Colonic mucosa (tissue), 4 donors: ENCODE measurements at regions not wholly inside any gene's neighbourhood (a gene's known extent, or its start where the extent isn't known, plus 50 kb on each side); places are given as distances from the start of the nearest gene placed in this dataset.

Source experiments
- DNase-seq: peaks from one replicate; pipeline ENCODE4 v3.0.0-alpha.2; 2020
- H3K27ac ChIP-seq: fragments of 200-600 bp; one replicate; pipeline ENCODE4 v1.8.0; 2021
- H3K27me3 ChIP-seq: fragments of 200-600 bp; one replicate; pipeline ENCODE4 v1.8.0; 2021
- H3K36me3 ChIP-seq: fragments of 200-600 bp; one replicate; pipeline ENCODE4 v1.8.0; 2021
- H3K4me1 ChIP-seq: fragments of 200-600 bp; one replicate; pipeline ENCODE4 v1.8.0; 2021; ENCODE audit warnings: mild to moderate bottlenecking
- H3K4me3 ChIP-seq: fragments of 200-600 bp; one replicate; pipeline ENCODE4 v1.8.0; 2021
- H3K9ac ChIP-seq, 2 donors: one replicate each; pipeline ENCODE4 v1.7.0; 2013; ENCODE audit warnings: control low read depth in 2 of 2, low read depth in 2 of 2, low read length in 2 of 2
- H3K9me3 ChIP-seq: fragments of 200-600 bp; one replicate; pipeline ENCODE4 v1.8.0; 2021
- CTCF ChIP-seq: fragments of 200-600 bp; IDR thresholded peaks from one replicate; pipeline ENCODE4 v1.8.0; 2022; ENCODE audit warnings: antibody characterized with exemption, mild to moderate bottlenecking
- intact Hi-C: fragments of 100-400 bp; cut with DNase I; formaldehyde crosslinking; loops from one replicate; pipeline ENCODE4 v1.14.1; 2022
- donor health status: healthy.
- donor health status: DM: no; HTN: no; CAD: no.
- donor health status: DM: no; HTN: no; CAD: no.

GRCh38 chr4:33864290-33864859 lies 2379.9 kb downstream of the ARAP2 start:
- intact Hi-C loops: no loop called here
- no peak for DNase-seq
- no peaks in the 10 kb centered on the region for H3K4me1 ChIP-seq
- H3K36me3 ChIP-seq: no peaks in the 10 kb centered on the region
- no peaks in the 10 kb centered on the region for H3K9me3 ChIP-seq
- no peak for TF ChIP-seq CTCF
- no peak overlapping the region for H3K27ac ChIP-seq
- no peak overlapping the region for H3K4me3 ChIP-seq
- H3K27me3 ChIP-seq: no peaks in the 10 kb centered on the region
- H3K9ac ChIP-seq: no peak overlapping the region

- Histone ChIP-seq H3K27ac (no peak overlapping the region), H3K9ac (no peak overlapping the region), H3K9me3 (no peaks in the 10 kb centered on the region), H3K4me3 (no peak overlapping the region), H3K4me1 (no peaks in the 10 kb centered on the region), H3K27me3 (no peaks in the 10 kb centered on the region), H3K36me3 (no peaks in the 10 kb centered on the region)
- intact Hi-C loops: no loop called here
- DNase-seq: no peak
- TF ChIP-seq CTCF: no peak
Measured at GRCh38 chr4:33873791-33874190, 2370.5 kb downstream of the ARAP2 start.

GRCh38 chr4:33878710-33879109 lies 2365.6 kb downstream of the ARAP2 start:
- Histone ChIP-seq H3K27ac (no peak overlapping the region), H3K27me3 (no peaks in the 10 kb centered on the region), H3K4me3 (no peak overlapping the region), H3K4me1 (no peaks in the 10 kb centered on the region), H3K9ac (no peak overlapping the region), H3K9me3 (no peaks in the 10 kb centered on the region), H3K36me3 (no peaks in the 10 kb centered on the region)
- intact Hi-C loops: no loop called here
- no peak for DNase-seq
- TF ChIP-seq CTCF: no peak

- no peaks in the 10 kb centered on the region for H3K4me1 ChIP-seq
- no peak for TF ChIP-seq CTCF
- DNase-seq: no peak
- H3K36me3 ChIP-seq: no peaks in the 10 kb centered on the region
- intact Hi-C loops: no loop called here
- H3K9ac ChIP-seq: no peak overlapping the region
- H3K27ac ChIP-seq: no peak overlapping the region
- no peak overlapping the region for H3K4me3 ChIP-seq
- no peaks in the 10 kb centered on the region for H3K27me3 ChIP-seq
- no peaks in the 10 kb centered on the region for H3K9me3 ChIP-seq
Measured at GRCh38 chr4:33881176-33881575, 2363.1 kb downstream of the ARAP2 start.

- TF ChIP-seq CTCF: no peak
- DNase-seq: no peak
- Histone ChIP-seq H3K36me3 (no peaks in the 10 kb centered on the region), H3K4me3 (no peak overlapping the region), H3K9me3 (no peaks in the 10 kb centered on the region), H3K27me3 (no peaks in the 10 kb centered on the region), H3K4me1 (no peaks in the 10 kb centered on the region), H3K27ac (no peak overlapping the region), H3K9ac (no peak overlapping the region)
- intact Hi-C loops: no loop called here
Measured at GRCh38 chr4:33882246-33882990, 2361.9 kb downstream of the ARAP2 start.
